ENCODE measurements at regions not wholly inside any gene's neighbourhood (a gene's known extent, or its start where the extent isn't known, plus 50 kb on each side); places are given as distances from the start of the nearest gene placed in this dataset.

- no peak for TF ChIP-seq ZNF112 (tag by site-specific recombination; IDR thresholded peaks at IDR 0.05)
- TF ChIP-seq TCF7L2 (IDR thresholded peaks at IDR 0.05; ENCODE audit: borderline replicate concordance, low read depth, low read length) = no peak
- TF ChIP-seq ZNF785 (tag by site-specific recombination; IDR thresholded peaks at IDR 0.05) = no peak
- no peak for TF ChIP-seq CTCF (tag by site-specific recombination; IDR thresholded peaks at IDR 0.05)
- TF ChIP-seq REST (tag by site-specific recombination; IDR thresholded peaks at IDR 0.05) = no peak
- no peak for TF ChIP-seq SETDB1 (IDR thresholded peaks at IDR 0.05; ENCODE audit: insufficient read length, low read length)
- no peak for TF ChIP-seq PRDM10 (tag by site-specific recombination; IDR thresholded peaks at IDR 0.05)
- TF ChIP-seq ZNF121 (tag by site-specific recombination; IDR thresholded peaks at IDR 0.05) = no peak
- no peak for TF ChIP-seq PRDM4 (tag by site-specific recombination; IDR thresholded peaks at IDR 0.05)
- TF ChIP-seq MYNN (tag by site-specific recombination; IDR thresholded peaks at IDR 0.05; ENCODE audit: borderline replicate concordance) = no peak
- TF ChIP-seq ZNF23 (tag by site-specific recombination; IDR thresholded peaks at IDR 0.05; ENCODE audit: borderline replicate concordance) = no peak
- no peak for TF ChIP-seq YY1 (tag by site-specific recombination; IDR thresholded peaks at IDR 0.05)
- TF ChIP-seq GLIS2 (tag by site-specific recombination; IDR thresholded peaks at IDR 0.05) = no peak
- no peak for TF ChIP-seq ZNF404 (tag by site-specific recombination; IDR thresholded peaks at IDR 0.05)
Measured at GRCh38 chr19:27754700-27755099, 1458.3 kb downstream of the UQCRFS1 start.
